H9 (cell line): ENCODE measurements at regions not wholly inside any gene's neighbourhood (a gene's known extent, or its start where the extent isn't known, plus 50 kb on each side); places are given as distances from the start of the nearest gene placed in this dataset.

ENCODE experiments used
- DNase-seq: peaks from one replicate; pipeline ENCODE4 v3.0.0-alpha.2; 2017
- H2AFZ ChIP-seq: one replicate; pipeline ENCODE4 v1.6.1; 2013; ENCODE audit warnings: mild to moderate bottlenecking, low read length, control low read depth, moderate library complexity
- H2AK5ac ChIP-seq: 2 replicates; pipeline ENCODE4 v1.6.1; 2013; ENCODE audit warnings: low read length, control low read depth, mixed read lengths; ENCODE audit not compliant: insufficient read length
- H2BK120ac ChIP-seq: one replicate; pipeline ENCODE4 v1.6.1; 2013; ENCODE audit warnings: low read depth, mild to moderate bottlenecking, low read length, control low read depth, inconsistent platforms; ENCODE audit not compliant: poor library complexity, severe bottlenecking
- H2BK12ac ChIP-seq: 2 replicates; pipeline ENCODE4 v1.6.1; 2013; ENCODE audit warnings: low read length, control low read depth, mixed read lengths, low read depth; ENCODE audit not compliant: insufficient read length
- H2BK15ac ChIP-seq: 2 replicates; pipeline ENCODE4 v1.6.1; 2013; ENCODE audit warnings: low read depth, low read length, control low read depth
- H2BK20ac ChIP-seq: one replicate; pipeline ENCODE4 v1.6.1; 2013; ENCODE audit warnings: low read depth, mild to moderate bottlenecking, low read length, control low read depth, inconsistent platforms; ENCODE audit not compliant: poor library complexity, severe bottlenecking
- H2BK5ac ChIP-seq: 2 replicates; pipeline ENCODE4 v1.6.1; 2013; ENCODE audit warnings: low read length, control low read depth, mixed read lengths; ENCODE audit not compliant: insufficient read length
- H3K14ac ChIP-seq: 2 replicates; pipeline ENCODE4 v1.6.1; 2013; ENCODE audit warnings: low read length, control low read depth; ENCODE audit not compliant: insufficient read depth
- H3K18ac ChIP-seq: 2 replicates; pipeline ENCODE4 v1.6.1; 2013; ENCODE audit warnings: low read depth, mild to moderate bottlenecking, mixed read lengths, low read length, control low read depth; ENCODE audit not compliant: insufficient read length
- H3K23ac ChIP-seq: 2 replicates; pipeline ENCODE4 v1.6.1; 2013; ENCODE audit warnings: low read length, control low read depth, mixed read lengths, low read depth; ENCODE audit not compliant: insufficient read length
- H3K23me2 ChIP-seq: 2 replicates; pipeline ENCODE4 v1.6.1; 2013; ENCODE audit warnings: low read depth, mild to moderate bottlenecking, mixed read lengths, low read length, control low read depth; ENCODE audit not compliant: insufficient read length, poor library complexity, severe bottlenecking
- H3K27ac ChIP-seq: 2 replicates; pipeline ENCODE4 v1.5.1; 2013; ENCODE audit warnings: low read length, control low read depth, mixed read lengths, low read depth; ENCODE audit not compliant: insufficient read length
- H3K27me3 ChIP-seq: 2 replicates; pipeline ENCODE4 v1.6.1; 2013; ENCODE audit warnings: low read length, control low read depth, inconsistent platforms; ENCODE audit not compliant: insufficient read depth
- H3K4ac ChIP-seq: 2 replicates; pipeline ENCODE4 v1.6.1; 2013; ENCODE audit warnings: low read depth, mild to moderate bottlenecking, control low read depth, inconsistent platforms, low read length, moderate library complexity
- H3K4me1 ChIP-seq: 2 replicates; pipeline ENCODE4 v1.6.1; 2013; ENCODE audit warnings: low read length, control low read depth, inconsistent platforms; ENCODE audit not compliant: insufficient read depth
- H3K4me2 ChIP-seq: 2 replicates; pipeline ENCODE4 v1.6.1; 2013; ENCODE audit warnings: low read length, control low read depth, mixed read lengths; ENCODE audit not compliant: insufficient read length, insufficient read depth
- H3K56ac ChIP-seq: 2 replicates; pipeline ENCODE4 v1.6.1; 2013; ENCODE audit warnings: low read depth, mild to moderate bottlenecking, mixed read lengths, low read length, control low read depth; ENCODE audit not compliant: insufficient read length
- H3K79me1 ChIP-seq: 2 replicates; pipeline ENCODE4 v1.6.1; 2013; ENCODE audit warnings: low read depth, mild to moderate bottlenecking, moderate library complexity, low read length, control low read depth, inconsistent platforms; ENCODE audit not compliant: insufficient read depth, poor library complexity, severe bottlenecking
- H3K79me2 ChIP-seq: 2 replicates; pipeline ENCODE4 v1.6.1; 2013; ENCODE audit warnings: low read length, control low read depth, inconsistent platforms; ENCODE audit not compliant: insufficient read depth
- H3K9ac ChIP-seq: 2 replicates; pipeline ENCODE4 v1.6.1; 2013; ENCODE audit warnings: low read length, control low read depth, mixed read lengths; ENCODE audit not compliant: insufficient read length; ENCODE audit errors: extremely low read depth
- H3K9me3 ChIP-seq: one replicate; pipeline ENCODE4 v1.6.1; 2013; ENCODE audit warnings: low read depth, low read length, inconsistent platforms; ENCODE audit not compliant: control insufficient read depth
- H3T11ph ChIP-seq: one replicate; pipeline ENCODE4 v1.6.1; 2013; ENCODE audit warnings: mild to moderate bottlenecking, low read length, control low read depth, inconsistent platforms
- H4K20me1 ChIP-seq: one replicate; pipeline ENCODE4 v1.6.1; 2013; ENCODE audit not compliant: control insufficient read depth, insufficient read length, insufficient read depth
- H4K5ac ChIP-seq: 2 replicates; pipeline ENCODE4 v1.6.1; 2013; ENCODE audit warnings: low read depth, mild to moderate bottlenecking, mixed read lengths, low read length, control low read depth; ENCODE audit not compliant: insufficient read length
- H4K8ac ChIP-seq: replicated peaks from 2 replicates; pipeline ENCODE4 v1.6.1; 2013; ENCODE audit warnings: low read length, control low read depth, mixed read lengths, low read depth; ENCODE audit not compliant: insufficient read length
- H4K91ac ChIP-seq: 2 replicates; pipeline ENCODE4 v1.6.1; 2013; ENCODE audit warnings: low read depth, mild to moderate bottlenecking, moderate library complexity, mixed read lengths, low read length, control low read depth; ENCODE audit not compliant: insufficient read length
- H3K27ac Mint-ChIP-seq, 3 experiments: 2 replicates in 2 of 3; 3 replicates in 1 of 3; pipeline ENCODE4 v1.8.0; 2020 to 2021; ENCODE audit warnings: mixed read lengths in 3 of 3, mild to moderate bottlenecking in 1 of 3, moderate library complexity in 1 of 3
- H3K27me3 Mint-ChIP-seq: 2 replicates; pipeline ENCODE4 v1.8.0; 2021; ENCODE audit warnings: low read depth, mild to moderate bottlenecking, moderate library complexity, mixed read lengths
- H3K36me3 Mint-ChIP-seq, 3 experiments: 2 replicates in 2 of 3; 3 replicates in 1 of 3; pipeline ENCODE4 v1.8.0; 2020 to 2021; ENCODE audit warnings: low read depth in 3 of 3, mixed read lengths in 3 of 3; ENCODE audit not compliant: insufficient read depth in 1 of 3
- H3K4me1 Mint-ChIP-seq, 2 experiments: 2 replicates each; pipeline ENCODE4 v1.8.0; 2020; ENCODE audit warnings: mixed read lengths in 2 of 2
- H3K4me3 Mint-ChIP-seq, 2 experiments: 2 replicates in 1 of 2; 3 replicates in 1 of 2; pipeline ENCODE4 v1.8.0; 2020 to 2021; ENCODE audit warnings: mild to moderate bottlenecking in 2 of 2, mixed read lengths in 2 of 2, moderate library complexity in 1 of 2
- H3K9me3 Mint-ChIP-seq, 2 experiments: 2 replicates in 1 of 2; 3 replicates in 1 of 2; pipeline ENCODE4 v1.8.0; 2020; ENCODE audit warnings: mild to moderate bottlenecking in 2 of 2, mixed read lengths in 2 of 2, moderate library complexity in 1 of 2
- WGBS: extraction: QIAGEN DNeasy Blood & Tissue Kit; methylation state at CpG from one replicate; pipeline ENCODE4 v1.1.7; 2013; ENCODE audit warnings: missing lambda C conversion rate, low lambda C conversion rate, mixed read lengths; ENCODE audit not compliant: insufficient read length; ENCODE audit errors: extremely low coverage; 5-methylcytosine and 5-hydroxymethylcytosine counted together
- TF ChIP-seq, protein P1 (sequence below): fragments of 200-600 bp; sonication (generic); conservative IDR thresholded peaks from 3 replicates; pipeline ENCODE4 v1.8.0; 2021; ENCODE audit warnings: antibody characterized with exemption, mild to moderate bottlenecking

DNA sequence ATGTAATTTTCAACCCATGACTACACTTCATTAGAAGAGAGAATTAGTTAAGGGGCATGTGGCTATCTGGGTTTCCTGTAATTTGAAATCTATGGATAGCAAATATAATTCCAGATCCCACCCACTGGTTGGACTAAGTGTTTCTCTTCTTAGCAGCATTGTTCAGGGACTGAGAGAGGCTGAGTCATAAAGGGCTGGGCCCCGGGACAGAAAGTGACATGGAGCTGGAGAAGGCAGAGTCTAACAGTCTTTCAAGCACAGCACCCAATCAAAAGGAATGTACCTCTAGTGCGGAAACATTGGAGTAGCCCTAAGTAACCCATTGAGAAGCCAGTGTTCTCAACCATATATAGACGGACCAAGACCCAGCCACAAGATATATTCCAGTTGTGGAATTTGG is 363.9 kb downstream of the DHX35 start:
- no peak overlapping the region for H2AFZ ChIP-seq
- H3K23me2 ChIP-seq, result no peaks in the 10 kb centered on the region
- H3K9ac ChIP-seq, result no peak overlapping the region
- no peak overlapping the region for H2BK20ac ChIP-seq
- H3K27ac Mint-ChIP-seq, result no peak overlapping the region
- no peak overlapping the region for H2BK5ac ChIP-seq
- H3T11ph ChIP-seq, result no peak overlapping the region
- H3K4me3 Mint-ChIP-seq, result no peak overlapping the region
- no peak overlapping the region for H4K5ac ChIP-seq
- H3K18ac ChIP-seq, result no peak overlapping the region
- TF ChIP-seq, protein P1, sequence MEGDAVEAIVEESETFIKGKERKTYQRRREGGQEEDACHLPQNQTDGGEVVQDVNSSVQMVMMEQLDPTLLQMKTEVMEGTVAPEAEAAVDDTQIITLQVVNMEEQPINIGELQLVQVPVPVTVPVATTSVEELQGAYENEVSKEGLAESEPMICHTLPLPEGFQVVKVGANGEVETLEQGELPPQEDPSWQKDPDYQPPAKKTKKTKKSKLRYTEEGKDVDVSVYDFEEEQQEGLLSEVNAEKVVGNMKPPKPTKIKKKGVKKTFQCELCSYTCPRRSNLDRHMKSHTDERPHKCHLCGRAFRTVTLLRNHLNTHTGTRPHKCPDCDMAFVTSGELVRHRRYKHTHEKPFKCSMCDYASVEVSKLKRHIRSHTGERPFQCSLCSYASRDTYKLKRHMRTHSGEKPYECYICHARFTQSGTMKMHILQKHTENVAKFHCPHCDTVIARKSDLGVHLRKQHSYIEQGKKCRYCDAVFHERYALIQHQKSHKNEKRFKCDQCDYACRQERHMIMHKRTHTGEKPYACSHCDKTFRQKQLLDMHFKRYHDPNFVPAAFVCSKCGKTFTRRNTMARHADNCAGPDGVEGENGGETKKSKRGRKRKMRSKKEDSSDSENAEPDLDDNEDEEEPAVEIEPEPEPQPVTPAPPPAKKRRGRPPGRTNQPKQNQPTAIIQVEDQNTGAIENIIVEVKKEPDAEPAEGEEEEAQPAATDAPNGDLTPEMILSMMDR, result no peak
- no peaks in the 10 kb centered on the region for H3K9me3 Mint-ChIP-seq
- H2BK120ac ChIP-seq, result no peak overlapping the region
- DNase-seq, result no peak
- no peak overlapping the region for H3K56ac ChIP-seq
- no peak overlapping the region for H2BK15ac ChIP-seq
- H3K36me3 Mint-ChIP-seq, result no peaks in the 10 kb centered on the region
- no peak overlapping the region for H2AK5ac ChIP-seq
- no peak overlapping the region for H2BK12ac ChIP-seq
- H3K79me1 ChIP-seq, result no peaks in the 10 kb centered on the region
- H3K79me2 ChIP-seq, result no peaks in the 10 kb centered on the region
- H3K23ac ChIP-seq, result no peak overlapping the region
- H4K91ac ChIP-seq, result no peak overlapping the region
- peaks cover 5% of the 10 kb centered on the region in 2 experiments for H3K4me1 Mint-ChIP-seq
- no peak overlapping the region for H3K14ac ChIP-seq
- H3K27me3 Mint-ChIP-seq, result no peaks in the 10 kb centered on the region; the same call in 1 of the 2 replicates
- no peaks in the 10 kb centered on the region for H3K4me1 ChIP-seq
- H4K8ac ChIP-seq, result no peak overlapping the region
- H3K4me2 ChIP-seq, result no peak overlapping the region
- no CpG with 5 or more reads among the region's 3 CpGs for WGBS
- H3K4ac ChIP-seq, result no peak overlapping the region
- H3K27me3 ChIP-seq, result no peaks in the 10 kb centered on the region
- no peaks in the 10 kb centered on the region for H4K20me1 ChIP-seq
- no peak overlapping the region for H3K27ac ChIP-seq
- no peaks in the 10 kb centered on the region for H3K9me3 ChIP-seq
